ENCODE measurements at regions not wholly inside any gene's neighbourhood (a gene's known extent, or its start where the extent isn't known, plus 50 kb on each side); places are given as distances from the start of the nearest gene placed in this dataset.

DNA sequence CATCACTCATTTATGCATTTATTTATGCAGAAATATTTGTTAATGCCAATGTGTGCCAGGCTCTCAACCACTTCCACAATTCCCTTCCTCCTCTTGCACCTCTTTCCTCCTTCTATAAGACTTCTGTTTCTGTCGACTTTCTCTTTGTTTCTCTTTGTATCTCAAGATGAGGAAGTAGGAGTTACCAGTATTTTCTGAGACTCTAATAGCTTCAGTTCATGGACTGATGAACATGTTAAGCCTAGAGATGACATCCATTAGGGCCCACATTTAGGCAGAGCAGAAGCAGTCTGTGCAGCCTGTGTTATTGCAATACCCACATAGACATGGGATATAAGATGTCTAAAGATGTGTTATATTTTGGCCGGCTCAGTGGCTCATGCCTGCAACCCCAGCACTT, 241.8 kb upstream of the SMIM31 start:
- DNase-seq (ENCODE audit: low read depth): no peak
- H3K4me3 ChIP-seq (ENCODE audit: low read length): no peak overlapping the region
- TF ChIP-seq, protein P1, sequence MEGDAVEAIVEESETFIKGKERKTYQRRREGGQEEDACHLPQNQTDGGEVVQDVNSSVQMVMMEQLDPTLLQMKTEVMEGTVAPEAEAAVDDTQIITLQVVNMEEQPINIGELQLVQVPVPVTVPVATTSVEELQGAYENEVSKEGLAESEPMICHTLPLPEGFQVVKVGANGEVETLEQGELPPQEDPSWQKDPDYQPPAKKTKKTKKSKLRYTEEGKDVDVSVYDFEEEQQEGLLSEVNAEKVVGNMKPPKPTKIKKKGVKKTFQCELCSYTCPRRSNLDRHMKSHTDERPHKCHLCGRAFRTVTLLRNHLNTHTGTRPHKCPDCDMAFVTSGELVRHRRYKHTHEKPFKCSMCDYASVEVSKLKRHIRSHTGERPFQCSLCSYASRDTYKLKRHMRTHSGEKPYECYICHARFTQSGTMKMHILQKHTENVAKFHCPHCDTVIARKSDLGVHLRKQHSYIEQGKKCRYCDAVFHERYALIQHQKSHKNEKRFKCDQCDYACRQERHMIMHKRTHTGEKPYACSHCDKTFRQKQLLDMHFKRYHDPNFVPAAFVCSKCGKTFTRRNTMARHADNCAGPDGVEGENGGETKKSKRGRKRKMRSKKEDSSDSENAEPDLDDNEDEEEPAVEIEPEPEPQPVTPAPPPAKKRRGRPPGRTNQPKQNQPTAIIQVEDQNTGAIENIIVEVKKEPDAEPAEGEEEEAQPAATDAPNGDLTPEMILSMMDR (IDR thresholded peaks at IDR 0.05; ENCODE audit: insufficient read depth, low read depth, low read length, missing control alignments): no peak

DNA sequence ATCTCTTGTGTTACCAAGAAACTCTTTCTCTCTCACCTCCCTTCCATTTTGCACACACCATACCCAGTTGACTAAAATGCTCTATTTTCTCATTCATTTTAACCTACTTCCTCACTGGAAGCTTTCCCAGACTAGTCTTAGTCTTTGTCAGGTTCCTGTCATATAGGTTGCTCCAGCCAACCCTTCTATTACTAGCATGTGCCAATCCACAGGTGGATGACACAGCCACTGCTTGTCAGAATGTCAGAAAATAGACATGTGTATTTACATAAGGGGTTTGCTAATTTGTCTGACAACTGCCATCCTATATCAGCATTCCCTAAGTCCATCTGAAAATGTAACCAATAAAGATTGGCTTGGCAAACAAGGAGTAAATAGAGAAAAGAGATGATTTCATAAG, 239.2 kb upstream of the SMIM31 start:
- TF ChIP-seq, protein P1 (IDR thresholded peaks at IDR 0.05; ENCODE audit: insufficient read depth, low read depth, low read length, missing control alignments): no peak
- peak; percentile 37 for DNase-seq (ENCODE audit: low read depth)
- no peak overlapping the region for H3K4me3 ChIP-seq (ENCODE audit: low read length)

DNA sequence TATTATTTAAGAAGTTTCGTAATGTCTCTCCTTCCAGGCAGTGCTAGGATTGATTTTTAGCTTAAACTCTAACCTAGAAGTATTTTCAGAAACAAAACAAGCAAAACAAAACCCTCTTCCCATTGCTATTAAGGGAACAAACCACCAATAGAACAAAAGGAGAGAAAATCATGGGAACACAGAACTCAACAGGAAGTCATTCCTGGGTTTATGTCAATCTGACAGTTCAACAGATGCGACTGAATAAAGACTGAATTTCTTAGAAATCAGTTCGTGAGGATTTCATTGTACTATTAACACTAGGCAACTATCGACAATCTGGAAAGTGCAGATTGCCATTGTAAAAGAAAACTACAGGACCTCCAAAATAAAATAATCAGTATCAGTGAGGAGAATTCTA, 229.1 kb upstream of the SMIM31 start:
- TF ChIP-seq, protein P1 (IDR thresholded peaks at IDR 0.05; ENCODE audit: insufficient read depth, low read depth, low read length, missing control alignments): no peak
- no peak for DNase-seq (ENCODE audit: low read depth)
- H3K4me3 ChIP-seq (ENCODE audit: low read length): no peak overlapping the region

DNA sequence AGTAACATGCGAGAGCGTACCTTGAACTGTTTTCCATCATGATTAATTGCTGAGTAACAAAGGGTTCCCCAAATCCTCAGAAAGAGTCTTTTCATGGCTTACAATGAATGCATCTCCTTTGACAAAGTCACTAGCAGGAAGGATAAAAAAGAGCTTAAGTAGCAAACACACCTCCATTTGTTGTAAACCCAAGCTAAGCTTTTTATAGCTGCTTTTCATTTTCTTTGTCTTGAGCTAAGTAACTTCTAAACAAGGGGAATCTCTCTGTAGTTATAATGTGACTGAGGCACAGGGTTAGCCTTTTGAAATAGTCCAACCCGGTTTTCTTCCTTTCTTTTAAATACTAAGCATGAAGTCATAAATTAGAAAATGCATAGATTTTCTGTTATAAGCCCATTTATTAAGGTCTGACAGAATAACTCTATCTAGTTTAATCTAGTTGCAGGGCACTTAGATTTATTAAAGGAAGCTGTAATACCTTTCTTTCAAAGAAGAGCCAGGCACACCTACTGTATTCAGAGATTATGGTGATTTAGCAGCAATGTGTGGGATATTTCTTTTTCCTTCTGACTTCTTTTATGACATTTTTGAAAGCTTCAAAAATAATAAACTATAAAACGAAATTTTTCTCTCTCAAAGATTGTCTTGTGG, 226.9 kb upstream of the SMIM31 start:
- DNase-seq (ENCODE audit: low read depth): no peak
- TF ChIP-seq, protein P1 (IDR thresholded peaks at IDR 0.05; ENCODE audit: insufficient read depth, low read depth, low read length, missing control alignments): no peak
- H3K4me3 ChIP-seq (ENCODE audit: low read length): no peak overlapping the region

DNA sequence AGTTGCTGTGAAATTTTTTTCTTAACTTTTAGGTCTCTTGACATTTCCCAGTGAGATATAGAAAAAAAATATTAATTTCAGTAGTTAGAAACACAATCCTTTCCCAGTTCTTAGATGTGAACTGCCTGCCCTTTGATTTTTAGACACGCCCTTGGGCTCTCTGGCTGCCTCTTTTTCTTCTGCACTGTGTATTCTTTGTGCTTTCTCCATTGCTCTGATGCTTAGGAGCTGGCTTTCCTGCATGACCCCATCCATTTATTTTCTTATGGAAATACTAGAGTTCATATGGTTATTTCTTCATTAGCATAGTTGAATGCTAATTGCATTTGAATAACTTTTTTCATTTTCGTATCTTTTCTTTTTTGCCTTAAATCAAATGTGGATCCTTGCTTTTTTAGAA, 224.9 kb upstream of the SMIM31 start:
- no peak for DNase-seq (ENCODE audit: low read depth)
- TF ChIP-seq, protein P1 (IDR thresholded peaks at IDR 0.05; ENCODE audit: insufficient read depth, low read depth, low read length, missing control alignments): no peak
- no peak overlapping the region for H3K4me3 ChIP-seq (ENCODE audit: low read length)

DNA sequence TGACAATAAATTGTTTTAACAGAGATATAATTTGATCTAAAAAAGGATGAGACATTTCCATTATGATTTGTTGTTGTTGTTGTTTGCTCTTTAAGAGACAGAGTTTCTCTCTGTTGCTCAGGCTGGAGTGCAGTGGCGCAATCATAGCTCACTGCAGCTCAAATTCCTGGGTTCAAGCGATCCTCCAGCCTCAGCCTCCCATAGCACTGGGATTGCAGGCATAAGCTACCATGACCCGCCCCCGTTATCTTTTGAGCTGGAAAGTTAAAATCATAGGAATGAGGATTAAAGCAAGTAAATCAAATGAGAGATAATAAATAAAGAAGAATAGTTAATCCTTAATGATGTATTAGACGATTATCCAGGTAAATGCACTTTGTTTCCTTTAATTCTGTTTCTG, 224.4 kb upstream of the SMIM31 start:
- no peak for DNase-seq (ENCODE audit: low read depth)
- no peak overlapping the region for H3K4me3 ChIP-seq (ENCODE audit: low read length)
- TF ChIP-seq, protein P1 (IDR thresholded peaks at IDR 0.05; ENCODE audit: insufficient read depth, low read depth, low read length, missing control alignments): no peak

DNA sequence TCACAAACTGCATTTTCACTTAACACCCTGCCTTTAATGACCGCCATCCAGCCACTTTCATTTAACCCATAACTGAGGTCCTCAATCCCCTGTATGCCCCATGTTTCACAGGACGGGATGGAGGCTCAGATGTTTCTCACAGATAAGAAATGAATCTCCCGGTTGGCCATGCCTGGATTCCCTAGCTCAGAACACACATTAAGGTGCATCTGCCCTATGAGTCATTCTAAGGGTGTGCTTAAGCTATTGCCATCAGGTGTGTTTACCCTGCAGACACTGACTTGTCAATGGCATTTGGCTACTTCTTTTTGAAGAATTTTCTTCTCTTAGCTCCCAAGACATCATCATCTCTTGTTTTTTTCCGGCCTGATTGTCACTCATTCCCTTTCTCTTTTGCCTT, 222.6 kb upstream of the SMIM31 start:
- DNase-seq (ENCODE audit: low read depth): peak; percentile 75
- no peak overlapping the region for H3K4me3 ChIP-seq (ENCODE audit: low read length)
- TF ChIP-seq, protein P1 (IDR thresholded peaks at IDR 0.05; ENCODE audit: insufficient read depth, low read depth, low read length, missing control alignments): no peak
